GM23338 (cell line): ENCODE measurements at regions not wholly inside any gene's neighbourhood (a gene's known extent, or its start where the extent isn't known, plus 50 kb on each side); places are given as distances from the start of the nearest gene placed in this dataset.
"Not testable (repeated sequence)": the region's sequence is repeated elsewhere in the genome, so short reads cannot be mapped to it uniquely, and the experiment has no call there.

Source experiments
- EZH2 ChIP-seq: fragments of 200-600 bp; sonication (generic); IDR thresholded peaks from one replicate; pipeline ENCODE4 v1.8.0; 2017; ENCODE audit warnings: antibody characterized with exemption, mild to moderate bottlenecking, low read depth; ENCODE audit not compliant: unreplicated experiment
- JUNB ChIP-seq: IDR thresholded peaks from one replicate; pipeline ENCODE4 v1.6.1; 2016; ENCODE audit warnings: antibody characterized with exemption; ENCODE audit not compliant: unreplicated experiment
- POLR2AphosphoS5 ChIP-seq: IDR thresholded peaks from 2 replicates; pipeline ENCODE4 v1.6.1; 2016; ENCODE audit warnings: antibody characterized with exemption, low read depth
- ZNF114 ChIP-seq: fragments of 250-450 bp; sonication (Bioruptor Pico); IDR thresholded peaks from 2 replicates; pipeline ENCODE4 v1.5.0; 2020; ENCODE audit warnings: mild to moderate bottlenecking, moderate library complexity
- TF ChIP-seq, protein P1 (sequence below), 2 experiments: fragments of 200-600 bp in 1 of 2; sonication (generic) in 1 of 2; conservative IDR thresholded peaks; 2 replicates each; pipeline versions ENCODE4 v1.5.1 to v1.6.1; 2016 to 2017; ENCODE audit warnings: antibody characterized with exemption in 2 of 2, low read depth in 2 of 2, mild to moderate bottlenecking in 2 of 2, moderate library complexity in 1 of 2
- TF ChIP-seq, protein P2 (sequence below): IDR thresholded peaks from one replicate; pipeline ENCODE4 v1.6.1; 2018; ENCODE audit warnings: antibody characterized with exemption; ENCODE audit not compliant: unreplicated experiment

- TF ChIP-seq EZH2; POLR2AphosphoS5; JUNB; ZNF114 (CRISPR knock-in tag): not testable (repeated sequence)
- TF ChIP-seq, protein P1, sequence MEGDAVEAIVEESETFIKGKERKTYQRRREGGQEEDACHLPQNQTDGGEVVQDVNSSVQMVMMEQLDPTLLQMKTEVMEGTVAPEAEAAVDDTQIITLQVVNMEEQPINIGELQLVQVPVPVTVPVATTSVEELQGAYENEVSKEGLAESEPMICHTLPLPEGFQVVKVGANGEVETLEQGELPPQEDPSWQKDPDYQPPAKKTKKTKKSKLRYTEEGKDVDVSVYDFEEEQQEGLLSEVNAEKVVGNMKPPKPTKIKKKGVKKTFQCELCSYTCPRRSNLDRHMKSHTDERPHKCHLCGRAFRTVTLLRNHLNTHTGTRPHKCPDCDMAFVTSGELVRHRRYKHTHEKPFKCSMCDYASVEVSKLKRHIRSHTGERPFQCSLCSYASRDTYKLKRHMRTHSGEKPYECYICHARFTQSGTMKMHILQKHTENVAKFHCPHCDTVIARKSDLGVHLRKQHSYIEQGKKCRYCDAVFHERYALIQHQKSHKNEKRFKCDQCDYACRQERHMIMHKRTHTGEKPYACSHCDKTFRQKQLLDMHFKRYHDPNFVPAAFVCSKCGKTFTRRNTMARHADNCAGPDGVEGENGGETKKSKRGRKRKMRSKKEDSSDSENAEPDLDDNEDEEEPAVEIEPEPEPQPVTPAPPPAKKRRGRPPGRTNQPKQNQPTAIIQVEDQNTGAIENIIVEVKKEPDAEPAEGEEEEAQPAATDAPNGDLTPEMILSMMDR (conservative IDR thresholded peaks at IDR 0.05; ENCODE audit: low read depth in 2 of 2) = not testable (repeated sequence)
- TF ChIP-seq, protein P2, sequence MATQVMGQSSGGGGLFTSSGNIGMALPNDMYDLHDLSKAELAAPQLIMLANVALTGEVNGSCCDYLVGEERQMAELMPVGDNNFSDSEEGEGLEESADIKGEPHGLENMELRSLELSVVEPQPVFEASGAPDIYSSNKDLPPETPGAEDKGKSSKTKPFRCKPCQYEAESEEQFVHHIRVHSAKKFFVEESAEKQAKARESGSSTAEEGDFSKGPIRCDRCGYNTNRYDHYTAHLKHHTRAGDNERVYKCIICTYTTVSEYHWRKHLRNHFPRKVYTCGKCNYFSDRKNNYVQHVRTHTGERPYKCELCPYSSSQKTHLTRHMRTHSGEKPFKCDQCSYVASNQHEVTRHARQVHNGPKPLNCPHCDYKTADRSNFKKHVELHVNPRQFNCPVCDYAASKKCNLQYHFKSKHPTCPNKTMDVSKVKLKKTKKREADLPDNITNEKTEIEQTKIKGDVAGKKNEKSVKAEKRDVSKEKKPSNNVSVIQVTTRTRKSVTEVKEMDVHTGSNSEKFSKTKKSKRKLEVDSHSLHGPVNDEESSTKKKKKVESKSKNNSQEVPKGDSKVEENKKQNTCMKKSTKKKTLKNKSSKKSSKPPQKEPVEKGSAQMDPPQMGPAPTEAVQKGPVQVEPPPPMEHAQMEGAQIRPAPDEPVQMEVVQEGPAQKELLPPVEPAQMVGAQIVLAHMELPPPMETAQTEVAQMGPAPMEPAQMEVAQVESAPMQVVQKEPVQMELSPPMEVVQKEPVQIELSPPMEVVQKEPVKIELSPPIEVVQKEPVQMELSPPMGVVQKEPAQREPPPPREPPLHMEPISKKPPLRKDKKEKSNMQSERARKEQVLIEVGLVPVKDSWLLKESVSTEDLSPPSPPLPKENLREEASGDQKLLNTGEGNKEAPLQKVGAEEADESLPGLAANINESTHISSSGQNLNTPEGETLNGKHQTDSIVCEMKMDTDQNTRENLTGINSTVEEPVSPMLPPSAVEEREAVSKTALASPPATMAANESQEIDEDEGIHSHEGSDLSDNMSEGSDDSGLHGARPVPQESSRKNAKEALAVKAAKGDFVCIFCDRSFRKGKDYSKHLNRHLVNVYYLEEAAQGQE = not testable (repeated sequence)
Observed at GRCh38 chr13:50547175-50547574, 296.3 kb downstream of the DLEU7 start.
